ENCODE measurements at regions not wholly inside any gene's neighbourhood (a gene's known extent, or its start where the extent isn't known, plus 50 kb on each side); places are given as distances from the start of the nearest gene placed in this dataset.

- DNase-seq (ENCODE audit: low spot score): no peak
Measured at GRCh38 chr4:37073226-37073840, 171.2 kb upstream of the NWD2 start.

GRCh38 chr4:37082912-37083311 lies 161.6 kb upstream of the NWD2 start:
- no peak for DNase-seq (ENCODE audit: low spot score)

- no peak for DNase-seq (ENCODE audit: low spot score)
Measured at GRCh38 chr4:37095925-37096324, 148.6 kb upstream of the NWD2 start.

- DNase-seq (ENCODE audit: low spot score): no peak
Measured at GRCh38 chr4:37101182-37101581, 143.4 kb upstream of the NWD2 start.

- DNase-seq (ENCODE audit: low spot score): no peak
Measured at GRCh38 chr4:37101686-37102085, 142.9 kb upstream of the NWD2 start.

- DNase-seq (ENCODE audit: low spot score): no peak
Measured at GRCh38 chr4:37109756-37110155, 134.8 kb upstream of the NWD2 start.

GRCh38 chr4:37124800-37125199 lies 119.7 kb upstream of the NWD2 start:
- DNase-seq (ENCODE audit: low spot score): no peak

GRCh38 chr4:37126051-37126450 lies 118.5 kb upstream of the NWD2 start:
- DNase-seq (ENCODE audit: low spot score): no peak

- DNase-seq (ENCODE audit: low spot score): no peak
Measured at GRCh38 chr4:37130465-37130864, 114.1 kb upstream of the NWD2 start.

- no peak for DNase-seq (ENCODE audit: low spot score)
Measured at GRCh38 chr4:37132351-37132974, 112.1 kb upstream of the NWD2 start.

- no peak for DNase-seq (ENCODE audit: low spot score)
Measured at GRCh38 chr4:37132975-37133360, 111.6 kb upstream of the NWD2 start.

- no peak for DNase-seq (ENCODE audit: low spot score)
Measured at GRCh38 chr4:37138019-37138653, 106.4 kb upstream of the NWD2 start.

- no peak for DNase-seq (ENCODE audit: low spot score)
Measured at GRCh38 chr4:37138789-37139188, 105.8 kb upstream of the NWD2 start.

GRCh38 chr4:37139987-37140386 lies 104.6 kb upstream of the NWD2 start:
- no peak for DNase-seq (ENCODE audit: low spot score)

- DNase-seq (ENCODE audit: low spot score): no peak
Measured at GRCh38 chr4:37146260-37146659, 98.3 kb upstream of the NWD2 start.

GRCh38 chr4:37157476-37158167 lies 86.9 kb upstream of the NWD2 start:
- no peak for DNase-seq (ENCODE audit: low spot score)

- DNase-seq (ENCODE audit: low spot score): no peak
Measured at GRCh38 chr4:37160653-37161052, 83.9 kb upstream of the NWD2 start.

GRCh38 chr4:37165844-37166243 lies 78.7 kb upstream of the NWD2 start:
- no peak for DNase-seq (ENCODE audit: low spot score)

GRCh38 chr4:37169956-37170355 lies 74.6 kb upstream of the NWD2 start:
- DNase-seq (ENCODE audit: low spot score): no peak

- DNase-seq (ENCODE audit: low spot score): no peak
Measured at GRCh38 chr4:37188100-37188499, 56.4 kb upstream of the NWD2 start.

All from CD4-positive, alpha-beta T cell treated with Interleukin-2 at 100 ng/mL for 4 hours (primary cell).